DMS53 treated with DMSO at 0.1 percent for 48 hours (cell line): ENCODE measurements at regions not wholly inside any gene's neighbourhood (a gene's known extent, or its start where the extent isn't known, plus 50 kb on each side); places are given as distances from the start of the nearest gene placed in this dataset.
"Not testable (repeated sequence)": the region's sequence is repeated elsewhere in the genome, so short reads cannot be mapped to it uniquely, and the experiment has no call there.

Experiments used
- DNase-seq: peaks from one replicate; lab custom pipeline; 2025; ENCODE audit not compliant: unreplicated experiment; lab: John Stamatoyannopoulos, UW

DNA sequence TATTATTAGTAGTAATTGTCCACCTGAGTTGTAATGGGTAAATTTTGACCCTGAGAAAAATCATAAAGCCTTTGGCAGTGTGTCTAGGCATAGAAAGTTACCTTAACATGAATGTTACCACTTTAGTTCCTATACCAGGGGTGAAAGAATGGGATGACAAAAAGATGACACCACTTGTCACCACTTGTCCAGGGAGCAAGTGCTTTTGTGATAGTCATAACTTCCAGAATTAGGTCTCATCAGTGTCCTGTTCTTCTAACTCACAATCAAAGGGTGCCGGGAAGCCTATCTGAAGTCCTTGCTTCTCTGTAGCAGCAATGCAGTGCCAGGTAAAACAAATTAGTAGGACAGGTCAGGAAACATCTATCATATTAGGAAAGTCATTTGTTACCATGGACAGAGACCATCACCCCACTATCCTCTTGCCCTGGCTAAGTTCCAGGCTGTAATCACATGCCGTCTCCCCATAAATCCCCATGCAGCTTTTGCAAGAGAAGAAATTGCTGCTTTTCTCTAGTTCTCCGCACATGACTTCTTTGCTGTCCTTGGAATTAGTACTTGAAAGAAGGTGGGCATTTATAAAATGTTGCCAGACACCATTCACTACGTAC is 156.5 kb upstream of the SGCD start:
- DNase-seq, result no peak

DNA sequence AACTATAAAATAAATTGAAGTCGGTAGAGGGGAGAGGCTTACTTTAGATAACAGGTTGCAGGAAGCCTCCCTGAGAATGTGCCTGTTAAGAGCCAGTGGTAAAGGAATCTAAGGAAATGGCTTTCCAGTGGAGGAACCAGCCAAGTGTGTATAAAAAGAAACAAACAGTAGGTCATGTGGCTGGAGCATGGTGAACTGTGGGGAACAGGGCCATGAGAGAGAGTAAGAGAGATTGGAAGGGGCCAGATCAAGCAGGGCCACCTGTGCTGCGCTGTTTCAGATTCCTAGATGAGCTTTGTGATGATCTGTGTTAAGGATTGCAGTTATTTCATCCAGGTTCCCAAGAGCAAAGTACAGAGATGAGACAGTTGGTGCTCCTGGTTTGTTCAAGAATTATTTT is 152.7 kb upstream of the SGCD start:
- no peak for DNase-seq

DNA sequence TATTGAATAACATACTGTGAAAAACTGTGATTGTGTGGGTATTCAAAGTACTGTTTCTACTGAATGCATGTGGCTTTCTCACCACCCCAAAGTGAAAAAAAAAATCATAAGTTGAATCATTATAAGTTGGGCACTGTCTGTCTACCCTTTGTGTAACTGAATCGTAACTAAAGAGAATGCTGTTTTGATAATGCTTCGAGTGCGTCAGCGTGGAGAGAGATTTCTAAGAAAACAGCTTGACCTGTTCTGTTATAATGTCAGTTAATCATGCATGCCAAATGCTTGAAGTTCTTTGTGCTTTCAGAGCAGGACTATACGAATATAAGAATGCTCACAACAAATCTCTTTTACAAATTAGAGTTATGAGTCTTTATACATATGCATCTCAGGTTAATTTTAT is 148.8 kb upstream of the SGCD start:
- no peak for DNase-seq

DNA sequence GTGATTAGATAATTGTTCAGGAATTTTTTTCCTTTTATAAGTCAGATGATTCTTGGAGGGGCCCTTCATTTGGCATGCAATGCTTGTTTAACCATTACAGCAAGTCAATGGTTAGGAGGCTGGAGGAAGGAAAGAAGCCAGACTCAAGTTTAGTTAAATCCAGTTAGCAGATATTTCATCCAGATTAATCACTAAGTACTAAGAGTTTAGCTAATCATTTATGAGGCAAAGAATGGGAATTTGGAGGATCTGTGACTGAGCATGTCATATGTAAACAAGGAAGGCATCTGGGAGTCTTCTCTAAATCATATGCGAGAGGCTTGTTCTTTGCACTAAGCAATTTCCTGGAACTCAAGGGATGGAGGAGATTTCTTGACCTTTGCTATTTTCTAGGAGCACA is 145.3 kb upstream of the SGCD start:
- DNase-seq, result peak; percentile 4

DNA sequence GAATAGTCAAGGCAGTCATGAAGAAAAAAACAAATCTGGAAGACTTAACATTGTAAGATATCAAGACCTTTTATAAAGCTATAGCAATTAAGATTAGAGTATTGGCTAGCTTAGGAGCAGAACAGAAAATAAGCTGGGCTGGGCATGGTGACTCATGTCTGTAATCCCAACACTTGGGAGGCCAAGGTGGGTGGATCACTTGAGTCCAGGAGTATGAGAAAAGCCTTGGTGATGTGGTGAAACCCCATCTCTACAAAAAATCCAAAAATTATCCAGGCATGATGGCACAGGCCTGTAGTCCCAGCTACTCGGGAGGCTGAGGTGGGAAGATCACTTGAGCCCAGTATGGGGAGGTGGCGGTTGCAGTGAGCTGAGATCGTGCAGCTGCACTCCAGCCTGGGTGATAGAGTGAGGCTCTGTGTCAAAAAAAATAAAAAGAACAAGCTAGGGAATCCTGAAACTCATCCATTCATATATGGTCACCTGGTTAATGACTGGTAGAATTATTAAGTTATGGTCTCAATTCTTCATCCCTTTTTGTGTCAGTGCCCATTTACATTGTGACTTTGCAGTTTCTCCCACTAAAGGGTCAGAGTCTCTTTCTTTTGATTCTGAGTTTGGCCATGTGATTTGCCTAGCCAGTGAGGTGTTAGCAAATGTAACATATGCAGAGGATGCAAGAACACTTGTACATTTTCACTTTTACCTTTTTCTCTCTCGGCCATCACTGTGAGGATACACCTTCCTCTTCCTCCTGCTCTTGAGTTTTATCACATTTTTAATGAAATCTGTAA is 144.6 kb upstream of the SGCD start:
- DNase-seq, result no peak

DNA sequence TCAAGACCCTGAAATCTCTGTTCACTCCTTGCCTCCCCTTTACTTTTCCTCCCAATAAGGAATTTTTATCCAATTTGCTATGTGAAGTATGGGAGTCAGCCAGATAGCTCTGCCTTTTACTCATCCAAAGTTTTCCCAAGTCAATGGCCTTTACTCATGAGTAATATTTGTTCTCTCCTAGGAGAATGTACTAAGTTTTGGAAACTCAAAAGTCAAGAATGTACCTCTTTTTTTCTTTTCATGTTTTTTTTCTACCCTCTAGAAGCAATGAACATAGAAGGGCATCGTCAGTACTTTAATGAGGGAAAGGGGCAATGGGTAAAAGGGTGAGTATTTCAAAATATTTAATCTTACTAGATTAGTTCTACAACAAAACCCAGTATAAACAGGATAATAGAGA is 140.2 kb upstream of the SGCD start:
- DNase-seq, result no peak

DNA sequence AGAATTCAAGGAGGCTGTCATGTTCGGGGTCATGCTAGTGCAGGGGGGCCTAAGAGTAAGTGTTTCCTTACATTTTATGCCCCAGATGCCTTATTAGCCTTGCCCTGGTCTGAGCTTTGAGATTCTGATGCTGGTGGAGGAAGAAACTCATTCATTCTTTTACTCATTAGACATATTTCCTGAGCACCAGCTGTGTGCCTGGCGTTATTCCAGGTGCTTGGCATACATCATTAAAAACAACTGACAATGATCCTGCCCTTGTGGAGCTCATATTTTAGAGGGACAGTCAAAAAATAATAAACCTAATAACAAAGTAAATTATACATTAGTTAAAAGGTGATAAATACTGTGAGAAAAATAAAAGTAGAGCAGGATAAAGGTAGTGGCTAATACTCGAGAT is 138.9 kb upstream of the SGCD start:
- DNase-seq, result no peak

DNA sequence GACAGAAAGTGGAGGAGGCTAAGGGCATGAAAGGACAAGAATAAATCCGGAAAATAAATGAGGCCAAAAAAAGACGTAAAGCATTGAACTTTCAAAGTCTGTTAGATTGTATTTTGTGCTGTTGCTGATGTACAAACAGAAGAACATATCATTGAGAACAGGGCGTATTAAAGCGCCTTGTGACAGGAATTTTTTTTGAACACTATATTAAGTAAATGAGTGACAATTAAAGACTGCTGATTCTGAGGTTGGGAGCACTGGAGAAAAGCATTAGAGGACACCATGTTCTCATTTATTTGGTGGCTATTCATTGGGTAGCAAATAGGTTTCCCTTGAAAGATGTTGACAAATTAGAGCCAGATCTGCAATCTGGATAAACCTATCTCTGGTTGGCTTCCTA is 137.3 kb upstream of the SGCD start:
- DNase-seq, result no peak

DNA sequence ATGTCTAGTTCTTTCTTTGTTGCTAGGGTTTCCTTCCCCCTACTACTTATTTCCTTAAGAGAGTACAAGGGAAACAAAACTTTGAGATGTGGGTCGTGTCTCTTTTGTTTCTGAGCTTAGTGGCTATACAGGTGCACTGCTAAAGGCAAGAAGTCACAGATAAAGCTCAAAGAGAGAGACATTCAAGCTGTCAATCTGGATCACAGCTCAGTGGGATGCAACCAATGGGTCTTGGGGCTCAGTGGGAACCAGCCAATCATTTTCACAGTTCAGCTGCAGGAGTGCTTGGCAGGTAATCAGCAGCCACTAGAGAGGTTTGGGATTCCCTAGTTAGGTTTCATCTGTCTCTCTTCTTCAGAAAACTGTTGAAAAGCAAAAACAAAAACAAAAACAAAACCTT is 135.4 kb upstream of the SGCD start:
- no peak for DNase-seq

DNA sequence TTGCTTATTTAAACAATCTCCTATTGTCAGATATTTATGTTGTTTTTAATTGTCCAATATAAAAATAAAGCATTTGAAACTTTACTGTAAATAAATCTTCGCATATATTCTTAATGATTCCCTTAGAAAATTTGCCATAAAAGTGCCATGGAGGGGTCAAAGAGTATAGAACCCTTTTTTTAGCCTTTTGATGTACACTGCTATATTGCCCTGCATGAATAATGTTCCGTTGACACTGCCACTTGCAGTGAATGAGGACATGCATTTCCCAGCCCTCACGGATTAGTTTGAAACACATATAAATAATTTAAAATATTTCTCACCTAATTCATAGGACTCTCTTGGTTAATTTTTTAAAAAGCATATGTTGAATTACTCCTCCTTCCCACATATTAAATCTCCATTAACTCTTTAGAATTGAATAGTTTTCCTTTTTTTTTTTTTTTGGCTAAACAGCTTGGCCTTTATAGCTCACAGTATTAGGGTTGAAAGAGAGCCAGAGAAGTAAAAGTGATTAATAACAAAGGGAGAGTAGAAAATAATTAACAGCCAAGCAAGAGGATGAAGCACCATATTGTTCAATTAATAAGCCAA is 129.8 kb upstream of the SGCD start:
- no peak for DNase-seq

DNA sequence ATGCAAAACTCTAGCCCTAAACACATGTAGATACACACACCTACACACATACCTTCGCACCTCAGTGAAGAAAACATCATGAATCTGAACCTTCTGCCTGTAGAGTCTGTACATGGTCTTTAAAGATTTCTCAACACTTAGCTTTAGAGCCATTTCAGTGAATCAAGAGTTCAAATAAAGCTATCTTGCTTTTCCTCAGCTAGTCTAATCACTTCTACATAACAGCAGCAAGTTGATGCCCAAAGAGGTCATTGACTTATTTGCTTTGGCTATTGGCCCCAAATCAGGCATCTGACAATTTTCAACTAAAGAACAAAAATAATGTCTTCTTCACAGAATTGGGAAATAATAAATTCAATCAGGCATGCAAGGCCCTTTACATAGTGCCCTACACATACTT is 127.9 kb upstream of the SGCD start:
- no peak for DNase-seq

DNA sequence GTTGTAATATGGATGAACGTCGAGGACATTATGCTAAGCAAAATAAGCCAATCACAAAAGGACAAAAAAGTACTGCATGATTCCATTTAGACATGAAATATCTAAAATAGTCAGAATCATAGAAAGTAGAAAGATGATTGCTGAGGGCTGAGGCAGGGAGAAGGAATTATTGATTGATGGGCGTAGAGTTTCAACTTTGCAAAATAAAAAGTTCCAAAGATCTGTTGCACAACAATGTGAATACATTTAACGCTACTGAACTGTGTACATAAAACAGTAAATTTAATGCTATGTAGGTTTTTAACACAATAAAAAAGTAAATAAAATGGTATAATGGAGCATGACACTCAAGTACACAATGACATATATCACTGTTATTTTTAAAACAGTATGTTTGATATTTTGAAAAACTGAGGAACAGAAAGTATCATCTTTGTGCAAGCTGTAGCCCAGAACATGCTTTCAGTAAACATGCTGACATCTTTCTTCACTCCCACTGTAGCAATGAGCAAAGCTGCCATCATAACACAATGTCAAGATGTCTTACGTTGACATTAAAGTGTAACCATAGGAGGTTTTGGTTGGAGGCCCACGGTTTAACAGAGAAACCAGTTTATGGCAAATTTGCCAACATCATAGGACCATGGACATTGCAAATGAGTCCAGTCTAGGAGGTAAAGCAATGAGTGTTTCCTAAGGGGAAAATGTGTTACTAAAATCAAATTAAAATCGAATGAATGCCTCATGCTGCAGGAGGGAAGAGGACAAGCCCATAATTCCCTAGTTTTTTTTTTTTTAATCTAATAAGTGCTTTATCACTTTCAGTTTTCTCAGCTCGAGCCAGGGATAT is 125.8 kb upstream of the SGCD start:
- DNase-seq, result no peak

DNA sequence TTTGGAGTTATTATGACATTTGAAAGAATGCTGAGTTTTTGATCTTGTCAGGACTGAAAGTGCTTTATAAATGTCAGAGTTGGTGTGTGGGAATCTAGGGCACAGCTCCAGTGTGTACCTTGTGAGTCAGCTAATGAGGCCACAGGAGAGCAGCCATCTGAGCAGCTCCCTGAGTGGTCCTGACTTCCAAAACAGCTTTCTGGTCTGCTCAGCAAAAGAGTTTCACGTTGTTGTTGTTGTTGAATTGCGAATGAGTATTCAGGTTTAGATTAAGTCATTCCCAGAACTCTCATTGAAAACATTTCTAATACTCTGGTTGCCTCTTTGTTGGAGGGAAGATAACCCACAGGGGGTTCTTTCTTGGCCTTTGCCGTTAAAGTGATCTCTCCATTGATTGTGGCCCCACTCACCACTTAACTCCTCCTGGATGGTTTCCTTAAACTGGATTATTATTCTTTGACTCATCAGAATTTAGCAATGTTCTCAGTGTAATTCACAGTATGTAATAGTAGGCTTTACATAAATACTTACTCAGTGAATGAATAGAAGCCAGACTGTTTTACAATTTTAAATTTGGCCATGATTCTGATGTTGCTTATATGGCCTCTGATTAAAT is 125.1 kb upstream of the SGCD start:
- DNase-seq, result peak; percentile 4

DNA sequence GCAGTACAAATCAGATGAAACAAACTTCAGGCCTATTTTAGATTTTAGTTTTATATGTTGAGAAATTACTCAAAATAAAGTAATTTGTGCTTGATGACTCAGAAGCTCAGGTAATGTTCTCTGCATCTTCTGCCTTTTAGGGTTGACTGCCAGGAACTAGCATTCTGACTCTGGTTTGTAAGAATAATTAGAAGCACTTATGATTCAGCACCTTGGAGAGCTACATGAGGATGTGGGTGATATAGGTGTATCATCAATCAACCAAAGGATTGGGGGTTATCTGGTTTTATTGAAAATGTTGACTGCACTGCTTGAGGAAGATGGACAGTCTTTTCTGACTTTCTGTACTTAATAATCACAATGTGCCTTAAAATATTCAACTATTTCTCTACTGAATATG is 118.7 kb upstream of the SGCD start:
- no peak for DNase-seq

DNA sequence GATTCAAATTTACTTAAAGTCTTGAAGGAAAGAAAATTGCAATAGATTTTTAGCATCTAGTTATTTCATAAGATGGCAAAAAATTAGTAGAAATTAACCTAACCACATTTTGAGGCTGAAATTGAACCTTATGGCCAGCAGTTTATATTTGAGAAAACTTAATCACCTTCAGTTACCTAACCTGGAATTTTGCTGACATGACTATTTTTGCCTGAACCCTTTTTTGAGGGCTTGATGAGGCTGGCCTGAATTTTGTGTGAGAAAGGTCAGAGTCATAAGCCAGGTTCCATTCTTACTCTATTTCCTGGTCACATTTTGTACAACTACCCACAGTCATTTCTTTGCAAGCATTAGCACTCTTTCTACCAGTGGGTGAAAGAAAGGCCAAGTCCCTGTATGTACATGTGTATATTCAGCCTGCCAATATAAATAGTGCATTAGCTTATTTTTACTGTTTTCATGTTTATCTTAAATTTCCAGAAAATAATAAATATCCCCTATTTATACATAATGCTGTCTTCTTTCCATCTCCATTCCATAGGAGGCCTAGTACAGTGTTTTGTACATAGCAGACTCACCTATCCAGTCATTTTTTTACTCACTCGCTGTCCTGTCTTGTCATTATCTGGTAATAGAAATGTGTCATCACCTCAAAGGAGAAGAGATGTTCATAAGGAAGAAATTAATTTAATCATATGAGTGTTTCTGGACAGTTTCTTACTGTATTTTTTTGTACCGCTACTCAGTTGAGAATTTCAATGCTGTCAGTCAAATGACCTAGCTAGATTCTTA is 108.4 kb upstream of the SGCD start:
- DNase-seq, result no peak

DNA sequence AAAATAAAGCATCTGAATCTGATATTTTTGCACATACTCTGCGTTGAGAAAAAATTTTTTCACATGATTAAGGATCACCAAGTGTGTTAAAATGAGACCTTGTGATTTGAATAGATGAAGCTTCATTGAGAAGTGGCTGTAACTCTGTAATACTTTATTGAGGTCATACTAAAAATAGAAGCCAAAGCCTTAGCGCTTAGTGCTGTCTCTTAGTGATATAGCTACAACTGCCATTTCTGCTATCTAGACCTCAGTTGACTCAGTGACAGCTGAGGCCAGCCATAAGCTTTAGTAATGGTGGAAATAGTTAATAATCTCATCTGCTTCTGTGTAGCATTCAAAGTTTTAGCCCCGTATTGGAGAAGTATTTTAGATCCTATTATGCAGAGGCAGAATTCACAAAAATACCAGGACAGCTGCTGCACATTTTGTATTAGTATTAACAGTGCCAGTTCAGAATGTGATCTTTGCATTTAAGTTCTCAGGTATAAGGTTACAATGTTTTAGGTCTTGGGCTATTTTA is 107.4 kb upstream of the SGCD start:
- DNase-seq, result no peak

DNA sequence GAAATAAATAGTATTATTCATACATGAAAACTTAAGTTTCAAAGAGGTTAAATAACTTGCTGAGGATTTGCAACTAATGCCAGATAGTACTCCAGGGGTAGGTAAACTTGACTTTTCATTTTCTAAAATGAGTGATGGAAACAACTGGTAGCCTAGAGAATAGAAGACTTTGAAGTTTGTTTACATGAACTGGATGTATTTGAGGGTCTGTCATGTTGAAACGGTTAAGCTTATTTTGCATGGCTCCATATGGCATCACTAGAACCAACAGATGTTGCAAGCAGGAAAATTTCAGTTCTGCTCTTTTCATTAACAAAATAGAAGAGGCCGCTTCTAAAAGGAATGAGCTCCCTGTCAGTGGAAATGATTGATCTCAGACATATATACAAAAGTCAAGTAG is 105.1 kb upstream of the SGCD start:
- DNase-seq, result no peak

DNA sequence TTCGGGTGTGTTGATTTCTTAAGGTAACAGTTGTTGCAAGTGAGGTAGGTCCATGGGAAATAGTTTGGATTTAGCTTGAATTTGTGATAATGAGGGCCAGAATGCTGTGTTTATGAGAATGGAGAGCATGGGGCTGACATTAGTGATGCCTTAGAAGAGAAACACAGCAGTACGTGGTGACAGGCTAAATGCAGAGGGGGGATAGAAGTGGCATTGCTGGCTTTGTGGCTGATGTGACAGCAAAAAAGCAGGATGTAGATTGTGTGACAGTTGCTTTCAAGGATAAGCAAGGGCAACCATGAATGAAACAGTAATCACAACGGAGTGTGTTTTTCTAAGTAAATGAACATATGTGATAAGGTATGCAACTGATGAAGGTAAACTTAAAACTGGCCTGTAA is 103.4 kb upstream of the SGCD start:
- DNase-seq, result no peak

DNA sequence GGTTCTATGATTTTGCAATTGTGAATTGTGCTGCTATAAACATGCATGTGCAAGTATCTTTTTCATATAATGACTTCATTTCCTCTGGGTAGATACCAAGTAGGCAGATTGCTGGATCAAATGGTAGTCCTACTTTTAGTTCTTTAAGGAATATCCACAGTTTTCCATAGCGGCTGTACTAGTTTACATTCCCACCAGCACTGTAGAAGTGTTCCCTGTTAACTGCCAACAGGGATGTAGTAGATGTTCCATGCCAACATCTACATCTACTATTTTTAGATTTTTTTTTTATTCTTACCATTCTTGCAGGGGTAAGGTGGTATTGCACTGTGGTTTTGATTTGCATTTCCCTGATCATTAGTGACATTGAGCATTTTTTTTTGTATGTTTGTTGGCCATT is 100.5 kb upstream of the SGCD start:
- DNase-seq, result not testable (repeated sequence)

DNA sequence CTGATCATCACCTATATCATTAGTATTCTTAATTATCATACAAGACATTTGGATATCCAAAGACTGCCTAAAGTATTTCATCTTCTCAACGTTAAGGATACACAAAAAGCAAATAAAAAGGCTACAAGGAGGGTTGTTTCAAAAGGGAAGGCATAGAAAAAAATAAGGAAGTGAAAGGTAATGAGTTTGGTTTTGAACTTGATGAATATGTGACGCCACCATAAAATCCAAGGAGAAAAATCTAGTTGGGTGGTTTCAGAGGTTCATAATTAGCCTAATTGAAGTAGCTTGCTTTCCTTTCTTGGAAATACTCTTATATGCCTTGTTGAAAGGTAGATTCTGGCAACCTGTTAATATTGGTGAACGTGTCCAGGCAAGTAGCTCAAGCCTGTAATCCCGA is 96.1 kb upstream of the SGCD start:
- no peak for DNase-seq
